ENCODE measurements at regions not wholly inside any gene's neighbourhood (a gene's known extent, or its start where the extent isn't known, plus 50 kb on each side); places are given as distances from the start of the nearest gene placed in this dataset.

GRCh38 chr14:30156571-30156970, 228.9 kb upstream of the PRKD1 start:
- no peak overlapping the region for H3K4me2 ChIP-seq
- H3K27ac ChIP-seq: no peak overlapping the region
- no peaks in the 10 kb centered on the region for H3K27me3 ChIP-seq (ENCODE audit: insufficient read depth, low read depth)
- no peaks in the 10 kb centered on the region for H3K4me1 ChIP-seq (ENCODE audit: low read depth, poor library complexity, severe bottlenecking)
- no peak overlapping the region for H2AFZ ChIP-seq (ENCODE audit: low read depth)
- H3K9ac ChIP-seq: no peak overlapping the region
- no peaks in the 10 kb centered on the region for H3K79me2 ChIP-seq (ENCODE audit: insufficient read depth, low read depth)
- TF ChIP-seq CTCF (conservative IDR thresholded peaks at IDR 0.05; ENCODE audit: low read depth, low read length): no peak
- no peaks in the 10 kb centered on the region for H3K36me3 ChIP-seq (ENCODE audit: insufficient read depth)
- no peak overlapping the region for H3K4me3 ChIP-seq (IDR thresholded peaks at IDR 0.05; ENCODE audit: insufficient read depth, low read depth, low read length)
- H4K20me1 ChIP-seq (ENCODE audit: insufficient read depth): no peaks in the 10 kb centered on the region

- no peak overlapping the region for H3K9ac ChIP-seq
- no peaks in the 10 kb centered on the region for H3K4me1 ChIP-seq (ENCODE audit: low read depth, poor library complexity, severe bottlenecking)
- no peaks in the 10 kb centered on the region for H3K79me2 ChIP-seq (ENCODE audit: insufficient read depth, low read depth)
- H3K27me3 ChIP-seq (ENCODE audit: insufficient read depth, low read depth): no peaks in the 10 kb centered on the region
- H4K20me1 ChIP-seq (ENCODE audit: insufficient read depth): no peaks in the 10 kb centered on the region
- no peaks in the 10 kb centered on the region for H3K36me3 ChIP-seq (ENCODE audit: insufficient read depth)
- TF ChIP-seq CTCF (conservative IDR thresholded peaks at IDR 0.05; ENCODE audit: low read depth, low read length): no peak
- no peak overlapping the region for H3K4me2 ChIP-seq
- no peak overlapping the region for H2AFZ ChIP-seq (ENCODE audit: low read depth)
- H3K4me3 ChIP-seq (IDR thresholded peaks at IDR 0.05; ENCODE audit: insufficient read depth, low read depth, low read length): no peak overlapping the region
- H3K27ac ChIP-seq: no peak overlapping the region
Measured at GRCh38 chr14:30158299-30158698, 230.7 kb upstream of the PRKD1 start.

- no peak for TF ChIP-seq CTCF (conservative IDR thresholded peaks at IDR 0.05; ENCODE audit: low read depth, low read length)
- Histone ChIP-seq H3K36me3 (ENCODE audit: insufficient read depth) (no peaks in the 10 kb centered on the region), H3K27ac (no peak overlapping the region), H3K4me3 (IDR thresholded peaks at IDR 0.05; ENCODE audit: insufficient read depth, low read depth, low read length) (no peak overlapping the region), H3K79me2 (ENCODE audit: insufficient read depth, low read depth) (no peaks in the 10 kb centered on the region), H3K4me2 (no peak overlapping the region), H4K20me1 (ENCODE audit: insufficient read depth) (no peaks in the 10 kb centered on the region), H3K4me1 (ENCODE audit: low read depth, poor library complexity, severe bottlenecking) (no peaks in the 10 kb centered on the region), H3K9ac (no peak overlapping the region), H3K27me3 (ENCODE audit: insufficient read depth, low read depth) (no peaks in the 10 kb centered on the region), H2AFZ (ENCODE audit: low read depth) (no peak overlapping the region)
Measured at GRCh38 chr14:30159374-30159773, 231.7 kb upstream of the PRKD1 start.

GRCh38 chr14:30160608-30161007, 233.0 kb upstream of the PRKD1 start:
- Histone ChIP-seq H3K4me1 (ENCODE audit: low read depth, poor library complexity, severe bottlenecking) (peaks cover 5% of the 10 kb centered on the region), H3K27ac (no peak overlapping the region), H3K4me2 (no peak overlapping the region), H3K27me3 (ENCODE audit: insufficient read depth, low read depth) (no peaks in the 10 kb centered on the region), H3K9ac (no peak overlapping the region), H3K79me2 (ENCODE audit: insufficient read depth, low read depth) (no peaks in the 10 kb centered on the region), H2AFZ (ENCODE audit: low read depth) (no peak overlapping the region), H4K20me1 (ENCODE audit: insufficient read depth) (no peaks in the 10 kb centered on the region), H3K36me3 (ENCODE audit: insufficient read depth) (no peaks in the 10 kb centered on the region), H3K4me3 (IDR thresholded peaks at IDR 0.05; ENCODE audit: insufficient read depth, low read depth, low read length) (no peak overlapping the region)
- no peak for TF ChIP-seq CTCF (conservative IDR thresholded peaks at IDR 0.05; ENCODE audit: low read depth, low read length)

GRCh38 chr14:30162066-30162465, 234.4 kb upstream of the PRKD1 start:
- Histone ChIP-seq H4K20me1 (ENCODE audit: insufficient read depth) (no peaks in the 10 kb centered on the region), H2AFZ (ENCODE audit: low read depth) (no peak overlapping the region), H3K27me3 (ENCODE audit: insufficient read depth, low read depth) (no peaks in the 10 kb centered on the region), H3K4me3 (IDR thresholded peaks at IDR 0.05; ENCODE audit: insufficient read depth, low read depth, low read length) (no peak overlapping the region), H3K79me2 (ENCODE audit: insufficient read depth, low read depth) (no peaks in the 10 kb centered on the region), H3K4me1 (ENCODE audit: low read depth, poor library complexity, severe bottlenecking) (peaks cover 7% of the 10 kb centered on the region), H3K4me2 (no peak overlapping the region), H3K36me3 (ENCODE audit: insufficient read depth) (no peaks in the 10 kb centered on the region), H3K27ac (no peak overlapping the region), H3K9ac (no peak overlapping the region)
- no peak for TF ChIP-seq CTCF (conservative IDR thresholded peaks at IDR 0.05; ENCODE audit: low read depth, low read length)

Data from KMS-11 (cell line).